WTC11 (cell line): ENCODE measurements at regions not wholly inside any gene's neighbourhood (a gene's known extent, or its start where the extent isn't known, plus 50 kb on each side); places are given as distances from the start of the nearest gene placed in this dataset.

Experiments
- ATAC-seq: fragments of 200-7000 bp; cut with Tn5 transposase; 2 replicates; pipeline ENCODE4 v1.10.0; 2021; ENCODE audit warnings: mild to moderate bottlenecking, moderate library complexity
- CTCF ChIA-PET: fragments of 300-600 bp; sonication (Branson Sonifier 250); formaldehyde crosslinking; loops from one replicate; lab custom pipeline; 2021; ENCODE audit warnings: antibody characterized with exemption; lab: Charles Lee
- POLR2A ChIA-PET: fragments of 350-600 bp; sonication (Branson Sonifier 250); formaldehyde crosslinking; loops from one replicate; lab custom pipeline; 2021; ENCODE audit warnings: antibody characterized with exemption; lab: Charles Lee
- DNase-seq: peaks from one replicate; pipeline ENCODE4 v3.0.0; 2021; ENCODE audit warnings: low spot score
- H3K27ac Mint-ChIP-seq: 2 replicates; pipeline ENCODE4 v1.8.0; 2021; ENCODE audit warnings: mixed read lengths
- H3K27me3 Mint-ChIP-seq: 2 replicates; pipeline ENCODE4 v1.8.0; 2021; ENCODE audit warnings: low read depth, mild to moderate bottlenecking, moderate library complexity, mixed read lengths
- H3K36me3 Mint-ChIP-seq: 2 replicates; pipeline ENCODE4 v1.8.0; 2021; ENCODE audit warnings: mixed read lengths
- H3K4me1 Mint-ChIP-seq: 2 replicates; pipeline ENCODE4 v1.8.0; 2022; ENCODE audit warnings: mixed read lengths
- H3K4me3 Mint-ChIP-seq: 2 replicates; pipeline ENCODE4 v1.8.0; 2021; ENCODE audit warnings: mild to moderate bottlenecking, moderate library complexity, mixed read lengths
- H3K9me3 Mint-ChIP-seq: 2 replicates; pipeline ENCODE4 v1.8.0; 2021; ENCODE audit warnings: mixed read lengths
- ATF1 ChIP-seq: sonication (generic); formaldehyde crosslinking; IDR thresholded peaks from 2 replicates; pipeline ENCODE4 v1.8.1; 2023; ENCODE audit warnings: mild to moderate bottlenecking, moderate library complexity, missing genetic modification reagents
- CBFB ChIP-seq: sonication (generic); formaldehyde crosslinking; IDR thresholded peaks from 2 replicates; pipeline ENCODE4 v1.8.1; 2022; ENCODE audit warnings: mild to moderate bottlenecking, low read depth, missing genetic modification reagents
- EMX1 ChIP-seq: fragments of 250-450 bp; sonication (Bioruptor Pico); IDR thresholded peaks from 2 replicates; pipeline ENCODE4 v1.8.0; 2021; ENCODE audit warnings: mild to moderate bottlenecking
- FOXJ3 ChIP-seq: sonication (generic); formaldehyde crosslinking; IDR thresholded peaks from 2 replicates; pipeline ENCODE4 v1.9.0; 2021; ENCODE audit warnings: missing genetic modification reagents, mild to moderate bottlenecking, borderline replicate concordance
- GABPB1 ChIP-seq: sonication (generic); formaldehyde crosslinking; IDR thresholded peaks from 2 replicates; pipeline ENCODE4 v1.8.1; 2023; ENCODE audit warnings: mild to moderate bottlenecking, missing genetic modification reagents
- MXD4 ChIP-seq: fragments of 250-450 bp; sonication (Bioruptor Pico); IDR thresholded peaks from 2 replicates; pipeline ENCODE4 v1.8.0; 2021; ENCODE audit warnings: mild to moderate bottlenecking, moderate library complexity, borderline replicate concordance
- NFYB ChIP-seq: sonication (generic); formaldehyde crosslinking; conservative IDR thresholded peaks from 2 replicates; pipeline ENCODE4 v1.8.0; 2022; ENCODE audit warnings: low read depth, missing genetic modification reagents
- ZNF138 ChIP-seq: sonication (generic); formaldehyde crosslinking; conservative IDR thresholded peaks from 2 replicates; pipeline ENCODE4 v1.8.1; 2022; ENCODE audit warnings: mild to moderate bottlenecking, moderate library complexity, missing genetic modification reagents
- TF ChIP-seq, protein P1 (sequence below): fragments of 250-450 bp; sonication (Bioruptor Pico); IDR thresholded peaks from 2 replicates; pipeline ENCODE4 v1.9.0; 2021; ENCODE audit warnings: mild to moderate bottlenecking
- TF ChIP-seq, protein P2 (sequence below): fragments of 250-450 bp; sonication (Bioruptor Pico); IDR thresholded peaks from 2 replicates; pipeline ENCODE4 v1.9.0; 2021; ENCODE audit warnings: moderate library complexity, mild to moderate bottlenecking, inconsistent platforms, borderline replicate concordance
- TF ChIP-seq, protein P3 (sequence below): sonication (generic); formaldehyde crosslinking; IDR thresholded peaks from 2 replicates; pipeline ENCODE4 v1.8.1; 2023; ENCODE audit warnings: mild to moderate bottlenecking, missing genetic modification reagents
- TF ChIP-seq, protein P4 (sequence below): sonication (generic); formaldehyde crosslinking; IDR thresholded peaks from 2 replicates; pipeline ENCODE4 v1.8.1; 2023; ENCODE audit warnings: mild to moderate bottlenecking, moderate library complexity, missing genetic modification reagents
- TF ChIP-seq, protein P5 (sequence below): sonication (generic); formaldehyde crosslinking; IDR thresholded peaks from 2 replicates; pipeline ENCODE4 v1.8.1; 2022; ENCODE audit warnings: mild to moderate bottlenecking, moderate library complexity, missing genetic modification reagents
- TF ChIP-seq, protein P6 (sequence below): sonication (generic); formaldehyde crosslinking; IDR thresholded peaks from 2 replicates; pipeline ENCODE4 v1.8.0; 2022; ENCODE audit warnings: mild to moderate bottlenecking, missing genetic modification reagents

DNA sequence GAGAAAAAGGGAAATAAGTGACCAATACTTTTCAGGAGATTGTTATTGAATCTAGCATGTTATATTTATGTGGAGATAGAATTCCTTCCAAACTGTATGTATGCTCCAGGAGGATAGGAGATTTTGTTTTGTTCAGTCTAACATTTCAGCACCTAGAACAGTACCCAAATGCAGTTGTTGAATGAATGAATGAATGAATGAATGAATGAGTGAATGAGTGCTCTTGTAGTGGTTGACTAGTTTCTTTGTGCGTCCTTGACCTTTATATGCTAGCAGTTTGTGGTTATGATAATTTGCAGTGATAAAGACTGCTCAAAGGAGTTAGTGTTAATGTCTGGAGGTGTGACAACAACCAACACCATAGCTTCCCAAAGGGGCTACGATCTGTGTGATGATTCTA lies 663.5 kb upstream of the GOT2 start:
- TF ChIP-seq MXD4 (CRISPR knock-in tag): no peak
- TF ChIP-seq, protein P1, sequence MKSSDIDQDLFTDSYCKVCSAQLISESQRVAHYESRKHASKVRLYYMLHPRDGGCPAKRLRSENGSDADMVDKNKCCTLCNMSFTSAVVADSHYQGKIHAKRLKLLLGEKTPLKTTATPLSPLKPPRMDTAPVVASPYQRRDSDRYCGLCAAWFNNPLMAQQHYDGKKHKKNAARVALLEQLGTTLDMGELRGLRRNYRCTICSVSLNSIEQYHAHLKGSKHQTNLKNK: no peak
- TF ChIP-seq, protein P2, sequence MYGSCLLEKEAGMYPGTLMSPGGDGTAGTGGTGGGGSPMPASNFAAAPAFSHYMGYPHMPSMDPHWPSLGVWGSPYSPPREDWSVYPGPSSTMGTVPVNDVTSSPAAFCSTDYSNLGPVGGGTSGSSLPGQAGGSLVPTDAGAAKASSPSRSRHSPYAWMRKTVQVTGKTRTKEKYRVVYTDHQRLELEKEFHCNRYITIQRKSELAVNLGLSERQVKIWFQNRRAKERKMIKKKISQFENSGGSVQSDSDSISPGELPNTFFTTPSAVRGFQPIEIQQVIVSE: no peak
- TF ChIP-seq GABPB1 (CRISPR knock-in tag): no peak
- TF ChIP-seq, protein P3, sequence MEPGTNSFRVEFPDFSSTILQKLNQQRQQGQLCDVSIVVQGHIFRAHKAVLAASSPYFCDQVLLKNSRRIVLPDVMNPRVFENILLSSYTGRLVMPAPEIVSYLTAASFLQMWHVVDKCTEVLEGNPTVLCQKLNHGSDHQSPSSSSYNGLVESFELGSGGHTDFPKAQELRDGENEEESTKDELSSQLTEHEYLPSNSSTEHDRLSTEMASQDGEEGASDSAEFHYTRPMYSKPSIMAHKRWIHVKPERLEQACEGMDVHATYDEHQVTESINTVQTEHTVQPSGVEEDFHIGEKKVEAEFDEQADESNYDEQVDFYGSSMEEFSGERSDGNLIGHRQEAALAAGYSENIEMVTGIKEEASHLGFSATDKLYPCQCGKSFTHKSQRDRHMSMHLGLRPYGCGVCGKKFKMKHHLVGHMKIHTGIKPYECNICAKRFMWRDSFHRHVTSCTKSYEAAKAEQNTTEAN (CRISPR knock-in tag): no peak
- TF ChIP-seq ATF1 (CRISPR knock-in tag): no peak
- TF ChIP-seq CBFB (CRISPR knock-in tag): no peak
- TF ChIP-seq, protein P4, sequence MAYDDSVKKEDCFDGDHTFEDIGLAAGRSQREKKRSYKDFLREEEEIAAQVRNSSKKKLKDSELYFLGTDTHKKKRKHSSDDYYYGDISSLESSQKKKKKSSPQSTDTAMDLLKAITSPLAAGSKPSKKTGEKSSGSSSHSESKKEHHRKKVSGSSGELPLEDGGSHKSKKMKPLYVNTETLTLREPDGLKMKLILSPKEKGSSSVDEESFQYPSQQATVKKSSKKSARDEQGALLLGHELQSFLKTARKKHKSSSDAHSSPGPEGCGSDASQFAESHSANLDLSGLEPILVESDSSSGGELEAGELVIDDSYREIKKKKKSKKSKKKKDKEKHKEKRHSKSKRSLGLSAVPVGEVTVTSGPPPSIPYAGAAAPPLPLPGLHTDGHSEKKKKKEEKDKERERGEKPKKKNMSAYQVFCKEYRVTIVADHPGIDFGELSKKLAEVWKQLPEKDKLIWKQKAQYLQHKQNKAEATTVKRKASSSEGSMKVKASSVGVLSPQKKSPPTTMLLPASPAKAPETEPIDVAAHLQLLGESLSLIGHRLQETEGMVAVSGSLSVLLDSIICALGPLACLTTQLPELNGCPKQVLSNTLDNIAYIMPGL (CRISPR knock-in tag): no peak
- no peak for TF ChIP-seq EMX1 (CRISPR knock-in tag)
- TF ChIP-seq ZNF138 (CRISPR knock-in tag): no peak
- Mint-ChIP-seq H3K27ac (no peak overlapping the region), H3K27me3 (no peaks in the 10 kb centered on the region), H3K9me3 (no peaks in the 10 kb centered on the region), H3K36me3 (no peaks in the 10 kb centered on the region), H3K4me3 (no peak overlapping the region), H3K4me1 (peaks cover 19% of the 10 kb centered on the region)
- POLR2A ChIA-PET: no interaction called here
- CTCF ChIA-PET: no interaction called here
- no peak for DNase-seq
- ATAC-seq: no peak

DNA sequence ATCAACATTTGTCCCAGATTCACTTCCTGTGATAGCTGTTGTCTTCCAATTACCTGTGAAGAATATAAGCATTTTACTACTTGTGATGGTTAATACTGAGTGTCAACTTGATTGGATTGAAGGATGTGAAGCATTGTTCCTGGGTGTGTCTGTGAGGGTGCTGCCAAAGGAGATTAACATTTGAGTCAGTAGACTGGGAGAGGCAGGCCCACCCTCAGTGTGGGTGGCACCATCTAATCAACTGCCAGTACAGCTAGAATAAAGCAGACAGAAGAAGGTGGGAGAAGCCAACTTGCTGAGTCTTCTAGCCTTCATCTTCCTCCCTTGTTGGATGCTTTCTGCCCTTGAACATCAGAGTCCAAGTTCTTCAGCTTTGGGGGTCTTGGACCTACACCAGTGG lies 660.4 kb upstream of the GOT2 start:
- CTCF ChIA-PET: no interaction called here
- TF ChIP-seq NFYB (CRISPR knock-in tag): no peak
- Mint-ChIP-seq H3K4me1 (peaks cover 26% of the 10 kb centered on the region), H3K36me3 (no peaks in the 10 kb centered on the region), H3K27ac (no peak overlapping the region), H3K27me3 (no peaks in the 10 kb centered on the region), H3K9me3 (no peaks in the 10 kb centered on the region), H3K4me3 (no peak overlapping the region)
- POLR2A ChIA-PET: no interaction called here
- ATAC-seq (no peak), DNase-seq (no peak)

DNA sequence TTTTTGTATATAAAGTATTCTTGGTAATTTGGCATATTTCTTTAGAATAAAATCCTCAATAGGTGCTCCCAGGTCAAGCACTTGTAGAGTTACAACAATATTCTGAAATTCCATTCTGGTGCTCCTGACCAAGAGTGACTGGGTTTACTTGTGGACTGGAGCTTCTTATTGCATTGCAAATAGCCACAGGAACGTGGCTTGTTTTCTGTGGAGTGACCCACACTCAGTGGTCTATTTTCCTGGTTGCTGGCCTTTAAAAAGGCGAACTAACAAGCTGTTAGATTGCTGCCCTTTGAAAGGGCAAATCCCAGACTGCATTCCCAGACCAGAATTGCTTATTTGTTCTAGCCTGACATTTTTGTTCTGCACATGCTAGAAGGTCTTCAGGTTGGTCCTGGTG lies 658.8 kb upstream of the GOT2 start:
- ATAC-seq: no peak
- no peaks in the 10 kb centered on the region for H3K36me3 Mint-ChIP-seq
- no peaks in the 10 kb centered on the region for H3K9me3 Mint-ChIP-seq
- H3K4me3 Mint-ChIP-seq: no peak overlapping the region
- ChIA-PET CTCF (no interaction called here), POLR2A (no interaction called here)
- TF ChIP-seq, protein P5, sequence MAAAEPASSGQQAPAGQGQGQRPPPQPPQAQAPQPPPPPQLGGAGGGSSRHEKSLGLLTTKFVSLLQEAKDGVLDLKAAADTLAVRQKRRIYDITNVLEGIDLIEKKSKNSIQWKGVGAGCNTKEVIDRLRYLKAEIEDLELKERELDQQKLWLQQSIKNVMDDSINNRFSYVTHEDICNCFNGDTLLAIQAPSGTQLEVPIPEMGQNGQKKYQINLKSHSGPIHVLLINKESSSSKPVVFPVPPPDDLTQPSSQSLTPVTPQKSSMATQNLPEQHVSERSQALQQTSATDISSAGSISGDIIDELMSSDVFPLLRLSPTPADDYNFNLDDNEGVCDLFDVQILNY (CRISPR knock-in tag): no peak
- TF ChIP-seq FOXJ3 (CRISPR knock-in tag): no peak
- TF ChIP-seq, protein P6, sequence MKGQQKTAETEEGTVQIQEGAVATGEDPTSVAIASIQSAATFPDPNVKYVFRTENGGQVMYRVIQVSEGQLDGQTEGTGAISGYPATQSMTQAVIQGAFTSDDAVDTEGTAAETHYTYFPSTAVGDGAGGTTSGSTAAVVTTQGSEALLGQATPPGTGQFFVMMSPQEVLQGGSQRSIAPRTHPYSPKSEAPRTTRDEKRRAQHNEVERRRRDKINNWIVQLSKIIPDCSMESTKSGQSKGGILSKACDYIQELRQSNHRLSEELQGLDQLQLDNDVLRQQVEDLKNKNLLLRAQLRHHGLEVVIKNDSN: no peak
- no peaks in the 10 kb centered on the region for H3K27me3 Mint-ChIP-seq
- no peak for DNase-seq
- H3K27ac Mint-ChIP-seq: no peak overlapping the region
- peaks cover 38% of the 10 kb centered on the region for H3K4me1 Mint-ChIP-seq
